GM10266 (cell line): ENCODE measurements at regions not wholly inside any gene's neighbourhood (a gene's known extent, or its start where the extent isn't known, plus 50 kb on each side); places are given as distances from the start of the nearest gene placed in this dataset.

Experiments
- DNase-seq: peaks from one replicate; pipeline ENCODE4 v3.0.0; 2012; ENCODE audit errors: extremely low spot score
- CTCF ChIP-seq: IDR thresholded peaks from 2 replicates; pipeline ENCODE4 v1.5.1; 2012; ENCODE audit warnings: mild to moderate bottlenecking, low read depth; ENCODE audit not compliant: control insufficient read depth, insufficient read depth; ENCODE audit errors: missing control alignments

GRCh38 chr2:67041051-67041450 lies 356.1 kb upstream of the ETAA1 start:
- no peak for DNase-seq
- TF ChIP-seq CTCF = no peak

- no peak for DNase-seq
Measured at GRCh38 chr2:67043781-67044478, 353.2 kb upstream of the ETAA1 start.

GRCh38 chr2:67046591-67046990 lies 350.5 kb upstream of the ETAA1 start:
- TF ChIP-seq CTCF = no peak
- DNase-seq = no peak

More at GRCh38 chr2:67043781-67044478, 353.2 kb upstream of the ETAA1 start:
- TF ChIP-seq CTCF = no peak

GRCh38 chr2:67048314-67048713 lies 348.8 kb upstream of the ETAA1 start:
- TF ChIP-seq CTCF = no peak
- DNase-seq = no peak

- no peak for DNase-seq
Measured at GRCh38 chr2:67050622-67051021, 346.5 kb upstream of the ETAA1 start.

GRCh38 chr2:67054728-67055127 lies 342.4 kb upstream of the ETAA1 start:
- DNase-seq = no peak
- no peak for TF ChIP-seq CTCF

More at GRCh38 chr2:67050622-67051021, 346.5 kb upstream of the ETAA1 start:
- no peak for TF ChIP-seq CTCF

- TF ChIP-seq CTCF = no peak
- DNase-seq = no peak
Measured at GRCh38 chr2:67055387-67056304, 341.5 kb upstream of the ETAA1 start.
